HG03520 (cell line): ENCODE measurements at regions not wholly inside any gene's neighbourhood (a gene's known extent, or its start where the extent isn't known, plus 50 kb on each side); places are given as distances from the start of the nearest gene placed in this dataset.

ENCODE experiments used
- ATAC-seq: cut with Tn5 transposase; IDR thresholded peaks from one replicate; pipeline ENCODE4 v1.9.1; 2021; ENCODE audit warnings: mild to moderate bottlenecking, moderate library complexity; ENCODE audit not compliant: unreplicated experiment

DNA sequence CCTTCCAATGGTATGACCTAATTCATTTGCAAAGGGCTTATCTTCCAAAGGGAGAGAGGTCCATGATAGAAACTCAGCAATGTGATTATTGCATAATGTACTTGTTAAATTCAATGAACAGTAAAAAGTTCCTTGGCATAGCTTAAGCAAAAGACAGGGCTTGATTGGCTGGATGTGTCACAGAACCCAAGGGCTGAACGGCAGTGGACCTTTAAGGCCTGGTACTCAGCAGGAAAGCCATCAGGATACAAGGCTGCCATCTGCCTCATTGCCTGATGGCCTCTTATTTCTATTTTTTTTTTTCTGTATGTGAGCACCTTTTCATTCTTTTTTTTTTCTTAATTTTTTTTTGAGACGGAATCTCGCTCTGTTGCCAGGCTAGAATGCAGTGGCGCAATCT, 208.9 kb upstream of the WSCD1 start:
- no peak for ATAC-seq

DNA sequence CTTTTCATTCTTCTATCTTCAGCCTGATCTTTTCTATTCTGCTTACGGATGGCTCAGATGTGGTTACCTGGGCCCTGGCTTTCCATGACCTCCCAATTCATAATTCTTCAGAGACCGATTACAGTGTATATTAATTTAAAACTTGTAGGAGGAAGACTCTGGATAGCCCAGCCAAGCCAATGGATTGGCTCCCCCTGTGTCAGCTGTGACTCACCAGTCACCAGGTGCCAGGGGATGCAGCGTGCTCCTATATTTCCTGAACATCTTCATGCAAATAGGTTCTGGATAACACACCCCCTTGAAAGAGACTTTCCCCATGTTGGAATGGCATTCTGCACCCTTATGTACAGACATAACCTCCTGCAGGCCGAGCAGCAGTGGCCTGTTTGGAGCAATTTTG, 208.3 kb upstream of the WSCD1 start:
- ATAC-seq: no peak

GRCh38 chr17:5862395-5862794, 207.8 kb upstream of the WSCD1 start:
- no peak for ATAC-seq

DNA sequence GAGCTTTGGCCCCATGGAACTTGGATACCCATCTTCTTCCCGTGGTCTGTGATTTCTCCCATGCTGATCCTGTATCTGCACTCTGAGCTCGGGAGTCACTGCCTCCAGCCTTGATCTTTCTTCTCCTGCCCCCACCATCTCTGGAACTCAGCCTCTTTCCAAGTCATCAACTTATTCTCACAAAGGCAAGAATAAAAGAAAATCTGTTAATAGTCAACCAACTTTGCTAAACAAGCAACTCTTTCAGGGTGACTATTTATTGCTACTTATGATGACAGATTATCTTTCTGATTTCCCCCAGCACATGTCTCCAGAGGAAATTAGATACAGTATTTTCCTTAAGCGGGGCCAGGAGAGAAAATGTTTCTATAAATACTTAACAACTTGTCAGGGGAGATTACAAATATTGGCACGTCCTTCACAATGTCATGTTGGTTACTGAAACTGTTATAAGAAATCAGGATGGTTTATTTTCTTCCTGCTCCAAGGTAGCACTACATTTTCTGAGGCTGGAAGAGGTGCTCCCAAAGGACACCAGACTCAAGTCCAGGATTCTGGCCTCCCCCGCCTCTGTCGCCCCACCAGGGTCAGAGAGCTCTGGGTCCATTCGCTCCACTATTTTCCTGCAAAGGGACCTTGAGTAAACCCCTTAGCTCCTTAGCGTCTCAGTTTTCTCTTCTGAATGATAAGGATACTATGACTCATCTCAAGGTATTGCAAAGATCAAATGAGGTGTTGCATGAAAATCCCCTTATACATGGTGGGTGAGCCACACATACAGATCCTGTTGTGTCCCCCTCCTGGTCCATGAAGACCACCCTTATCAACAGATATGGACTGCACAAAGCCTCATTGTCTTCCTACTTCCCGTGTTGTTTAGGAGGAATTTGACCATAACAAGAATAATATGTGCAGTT, 205.2 kb upstream of the WSCD1 start:
- ATAC-seq: no peak

DNA sequence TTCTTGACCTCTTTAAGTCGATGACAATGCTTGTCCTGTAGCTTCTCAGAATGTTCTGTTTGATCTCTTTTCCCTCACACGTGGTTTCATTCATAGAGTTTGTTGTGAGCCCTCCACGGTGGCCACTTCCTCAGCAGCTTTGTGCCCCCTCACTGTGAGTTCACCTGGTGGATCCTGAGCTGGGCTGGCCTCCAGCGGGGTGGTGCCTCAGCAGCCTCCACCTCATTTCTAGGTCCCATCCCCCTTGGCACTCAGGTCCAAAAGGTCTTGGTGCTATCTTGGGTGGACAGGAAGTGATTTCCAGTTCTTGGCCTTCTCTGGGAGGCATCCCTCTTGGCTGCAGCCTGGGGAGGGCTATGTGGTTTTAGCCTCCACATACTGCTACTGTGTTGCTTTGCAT, 203.2 kb upstream of the WSCD1 start:
- ATAC-seq: no peak

DNA sequence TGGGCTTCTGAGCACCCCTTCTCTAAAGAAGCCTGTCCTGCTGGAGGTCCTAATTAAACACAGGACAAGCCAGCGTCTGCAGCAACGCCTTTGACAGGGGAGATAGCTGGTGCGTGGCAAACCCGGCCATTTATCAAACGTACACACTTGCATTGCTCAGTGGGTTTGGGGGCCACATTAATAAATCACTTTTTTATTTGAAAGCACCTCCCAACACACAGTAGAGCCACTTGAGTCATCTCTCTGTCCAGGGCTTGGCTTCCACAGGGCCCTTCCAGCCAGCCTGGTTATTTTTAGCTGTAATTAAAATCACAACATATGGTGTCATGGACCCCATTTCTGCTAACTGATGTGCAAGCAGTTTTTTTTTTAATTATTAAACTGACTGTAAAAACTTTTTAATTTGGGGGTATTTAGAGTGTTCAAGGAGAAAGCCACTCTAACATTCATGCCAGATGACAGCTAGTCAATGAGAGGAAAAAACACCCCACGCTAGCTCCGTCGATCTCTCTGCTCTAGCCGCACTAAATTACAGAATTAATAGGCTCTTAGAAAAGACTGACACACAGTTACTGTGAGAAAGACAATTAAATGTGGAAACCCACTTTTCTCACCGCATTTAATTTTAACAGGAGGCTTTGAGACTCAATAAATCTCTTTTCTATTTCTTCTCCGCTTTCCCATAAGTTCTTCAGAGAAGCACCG, 201.0 kb upstream of the WSCD1 start:
- no peak for ATAC-seq

DNA sequence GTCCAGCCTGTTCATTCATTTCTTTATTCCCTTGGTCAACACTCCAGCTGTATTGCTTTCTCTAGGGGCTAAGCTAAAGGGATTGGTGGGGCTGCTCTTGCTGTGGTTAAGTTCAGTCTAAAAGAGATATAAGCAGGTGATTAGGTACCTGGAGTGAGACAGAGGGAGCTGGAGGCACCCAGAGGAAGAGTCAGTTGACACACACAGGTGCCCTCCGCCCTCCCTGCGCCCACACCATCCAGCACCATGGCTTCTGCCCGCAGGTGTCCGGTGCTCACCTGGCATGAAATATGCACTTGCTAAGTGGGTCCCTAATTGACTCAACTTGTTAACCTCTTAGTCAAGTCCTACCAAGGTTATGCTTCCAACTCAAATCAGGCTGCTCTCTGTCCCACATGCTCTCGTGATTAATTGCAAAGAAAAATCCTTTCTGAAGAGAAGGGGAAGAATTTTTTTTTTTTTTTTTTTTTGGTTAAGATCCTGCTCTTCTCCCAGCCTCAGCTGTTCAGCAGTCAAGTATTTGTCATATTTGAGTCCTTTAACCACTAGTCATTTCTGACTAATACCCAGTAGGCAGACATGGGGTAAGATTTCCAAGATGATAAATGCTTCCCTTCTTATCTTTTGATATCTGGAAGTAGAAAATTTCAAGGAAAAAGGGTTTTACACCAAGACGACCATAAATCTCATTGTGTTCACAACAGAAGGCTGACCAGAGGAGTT, 199.8 kb upstream of the WSCD1 start:
- no peak for ATAC-seq

DNA sequence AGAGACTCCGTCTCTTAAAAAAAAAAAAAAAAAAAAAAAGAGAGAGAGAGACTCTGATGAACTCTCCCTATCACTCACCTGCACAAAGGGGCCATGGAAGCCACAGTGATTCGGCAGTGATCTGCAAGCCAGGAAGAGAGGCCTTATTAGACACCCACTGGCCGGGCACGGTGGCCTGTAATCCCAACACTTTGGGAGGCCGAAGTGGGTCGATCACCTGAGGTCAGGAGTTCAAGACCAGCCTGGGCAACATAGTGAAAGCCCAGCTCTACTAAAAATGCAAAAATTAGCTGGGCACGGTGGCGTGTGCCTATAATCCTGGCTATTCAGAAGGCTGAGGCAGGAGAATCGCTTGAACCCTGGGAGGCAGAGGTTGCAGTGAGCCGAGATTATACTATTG, 198.5 kb upstream of the WSCD1 start:
- ATAC-seq: no peak

DNA sequence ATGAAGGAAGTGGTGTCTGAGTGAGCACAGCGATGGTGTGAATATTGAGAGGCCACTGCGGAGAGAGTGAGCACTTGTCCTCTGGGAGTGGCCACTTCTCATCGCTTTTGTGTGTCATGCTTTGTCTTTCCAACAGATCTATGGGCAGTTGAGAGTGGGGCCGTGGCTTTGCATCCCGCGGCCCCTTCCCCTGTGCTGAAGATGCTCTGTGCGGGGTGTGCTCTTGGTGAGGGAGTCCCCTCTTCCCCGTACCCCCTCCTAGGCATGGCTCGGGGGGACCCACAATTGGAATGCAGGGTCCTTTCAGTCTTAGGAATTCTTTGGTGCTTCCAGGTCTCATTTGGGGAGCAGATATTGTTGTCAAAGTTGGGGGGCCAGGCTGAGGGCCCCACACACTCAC, 197.3 kb upstream of the WSCD1 start:
- no peak for ATAC-seq

- ATAC-seq: no peak
Measured at GRCh38 chr17:5873781-5874180, 196.4 kb upstream of the WSCD1 start.

DNA sequence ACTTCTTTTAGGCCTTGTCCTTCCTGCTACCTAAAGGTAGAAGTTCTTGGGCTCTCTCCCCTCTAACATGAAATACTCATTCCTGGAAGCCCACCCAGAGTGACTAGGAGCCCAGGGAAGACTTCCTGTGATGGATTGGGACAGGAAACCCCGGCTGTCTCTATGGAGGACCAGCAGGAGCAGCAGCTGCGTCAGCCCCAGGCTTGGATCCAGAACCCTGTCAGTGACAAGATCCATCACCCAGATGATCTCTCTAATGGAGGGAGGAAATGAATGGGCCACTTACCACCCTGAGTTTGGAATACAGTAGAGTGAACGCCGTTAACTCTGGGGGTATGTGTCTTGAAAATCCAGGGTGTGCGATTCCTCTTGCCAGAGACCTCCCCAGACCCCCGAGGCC, 195.7 kb upstream of the WSCD1 start:
- no peak for ATAC-seq

DNA sequence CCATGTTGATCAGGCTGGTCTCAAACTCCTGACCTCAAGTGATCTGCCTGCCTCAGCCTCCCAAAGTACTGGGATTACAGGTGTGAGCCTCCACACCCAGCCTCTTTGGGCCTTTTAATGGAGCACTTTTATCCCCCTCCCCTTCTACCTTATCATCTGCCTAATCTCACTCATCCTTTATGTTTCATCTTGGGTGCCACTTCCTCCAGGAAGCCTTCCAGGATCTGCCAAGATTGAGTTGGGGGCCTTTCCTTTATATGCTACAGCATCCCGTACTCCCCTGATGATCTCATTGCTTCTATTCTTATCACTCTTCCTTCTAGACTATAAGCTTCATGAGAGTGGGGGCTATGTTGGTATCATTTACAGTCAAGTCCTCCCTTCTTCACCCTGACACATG, 192.8 kb upstream of the WSCD1 start:
- ATAC-seq: no peak

DNA sequence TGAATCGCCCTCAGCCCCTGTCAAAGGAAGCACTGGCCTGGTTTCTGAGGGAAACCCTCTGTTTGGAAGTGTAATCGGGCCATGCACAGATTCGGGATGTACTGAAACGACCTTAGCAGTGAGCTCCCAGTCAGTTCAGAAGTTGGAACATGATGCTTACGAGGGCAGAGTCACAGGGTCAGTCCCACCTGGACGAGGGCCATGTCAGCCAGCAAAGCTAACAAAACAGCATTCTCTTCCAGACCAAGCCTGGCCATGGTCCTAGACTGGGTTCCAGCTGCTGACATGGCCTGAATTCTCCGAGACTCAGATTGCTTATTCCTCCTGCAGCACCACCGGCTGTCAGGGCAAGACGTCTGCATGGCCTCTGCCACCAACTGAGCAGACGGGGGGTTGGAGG, 192.2 kb upstream of the WSCD1 start:
- no peak for ATAC-seq

GRCh38 chr17:5881849-5882248, 188.3 kb upstream of the WSCD1 start:
- no peak for ATAC-seq

DNA sequence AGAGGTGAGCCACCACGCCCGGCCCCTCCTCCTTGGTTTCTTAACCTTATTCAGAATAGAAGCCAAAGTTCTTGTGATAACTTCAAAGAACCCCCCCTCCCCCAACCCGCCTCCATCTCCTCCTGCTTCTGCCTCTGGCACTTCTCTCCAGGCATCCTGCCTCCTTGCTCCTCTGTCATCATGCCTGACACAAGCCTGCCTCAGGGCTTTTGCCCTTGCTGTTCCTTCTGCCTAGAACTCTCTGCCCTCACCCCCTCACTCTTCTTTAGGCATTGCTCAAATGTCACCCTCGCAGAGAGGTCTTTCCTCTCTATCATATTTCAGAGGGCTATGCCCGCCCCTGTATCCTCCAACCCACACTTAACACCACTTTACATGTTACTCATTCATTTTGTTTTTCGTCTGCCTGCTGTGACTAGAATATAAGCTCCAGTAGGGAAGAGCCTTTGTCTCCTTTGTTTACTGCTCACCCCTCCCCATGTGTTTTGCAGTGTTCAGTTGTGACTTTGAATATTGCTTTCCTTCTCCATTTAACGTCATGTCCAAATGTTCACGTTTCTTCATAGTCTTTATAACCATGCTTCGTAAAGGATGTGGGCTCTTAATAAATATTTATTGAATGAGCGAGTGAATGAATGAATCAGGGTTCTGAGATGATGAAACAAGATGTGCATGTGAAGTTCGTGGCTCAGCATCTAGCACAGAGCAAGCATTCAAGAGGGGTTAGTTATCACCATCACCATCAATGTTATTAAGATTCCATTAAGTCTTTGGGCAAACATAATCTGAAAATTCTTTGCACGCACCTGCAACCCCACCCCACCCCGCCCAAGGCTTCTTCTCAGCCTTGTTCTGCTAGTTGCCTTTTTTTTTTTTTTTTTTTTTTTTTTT, 186.2 kb upstream of the WSCD1 start:
- ATAC-seq: no peak

DNA sequence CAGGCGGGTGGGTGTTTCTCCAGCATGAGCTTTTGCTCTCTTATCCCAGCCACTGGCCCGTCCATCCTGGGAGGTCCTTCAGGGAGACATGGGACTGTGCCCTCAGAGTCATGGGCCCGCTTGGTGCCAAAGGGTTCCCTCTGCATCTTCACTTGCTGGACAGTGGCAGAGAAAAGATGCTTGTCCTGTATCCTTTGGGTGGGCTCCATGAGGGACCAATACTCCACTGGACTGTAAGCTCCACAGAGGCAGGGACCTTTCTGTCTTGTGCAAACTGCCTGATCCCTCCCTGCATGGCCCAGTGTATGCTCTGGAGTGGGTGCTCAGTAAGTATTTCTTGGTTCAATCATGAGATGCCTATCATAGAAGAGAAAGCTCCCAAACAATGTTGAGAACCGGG, 184.8 kb upstream of the WSCD1 start:
- ATAC-seq: no peak

DNA sequence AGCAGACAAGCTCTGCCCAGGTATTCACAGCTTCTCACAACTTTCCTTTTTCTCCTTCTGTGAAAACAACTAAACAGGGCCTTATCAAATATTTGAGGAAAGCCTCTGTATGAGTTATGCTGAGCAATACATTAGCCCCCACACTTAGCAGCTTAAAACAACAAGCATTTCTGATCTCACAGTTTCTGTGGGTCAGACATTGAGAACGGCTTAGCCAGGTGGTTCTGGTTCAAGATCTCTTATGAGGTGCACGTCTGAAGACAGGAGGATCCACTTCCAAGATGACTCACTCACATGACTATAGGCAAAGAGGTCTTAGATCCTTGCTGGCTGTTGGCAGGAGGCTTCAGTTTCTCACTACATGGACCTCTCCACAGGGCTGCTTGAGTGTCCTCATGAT, 181.4 kb upstream of the WSCD1 start:
- ATAC-seq: no peak

- no peak for ATAC-seq
Measured at GRCh38 chr17:5892921-5893675, 177.1 kb upstream of the WSCD1 start.

- ATAC-seq: no peak
Measured at GRCh38 chr17:5893741-5894140, 176.4 kb upstream of the WSCD1 start.

GRCh38 chr17:5895276-5895675, 174.9 kb upstream of the WSCD1 start:
- no peak for ATAC-seq
